ENCODE measurements at regions not wholly inside any gene's neighbourhood (a gene's known extent, or its start where the extent isn't known, plus 50 kb on each side); places are given as distances from the start of the nearest gene placed in this dataset.

- H3K4me1 ChIP-seq (ENCODE audit: control insufficient read depth in 4 of 4, insufficient read depth in 4 of 4, low read length in 3 of 4) = no peaks in the 10 kb centered on the region
- H3K9ac ChIP-seq (ENCODE audit: low read depth in 1 of 2, low read length in 2 of 2) = no peak overlapping the region
- DNase-seq (ENCODE audit: low spot score) = no peak
- no peaks in the 10 kb centered on the region for H3K27me3 ChIP-seq (ENCODE audit: control insufficient read depth in 4 of 4, insufficient read depth in 4 of 4, low read length in 3 of 4)
- peaks cover 0 to 3% (median 0%) of the 10 kb centered on the region in 4 donors for H3K9me3 ChIP-seq (ENCODE audit: control insufficient read depth in 4 of 4, low read length in 3 of 4)
- 37% methylated on average over 3 of the region's 3 CpGs for WGBS
- TF ChIP-seq EGR1 (IDR thresholded peaks at IDR 0.05; ENCODE audit: low read depth in 2 of 2) (no peak), HNF4A (conservative IDR thresholded peaks at IDR 0.05) (peak in 1 of 2 donors; percentile 19), SP1 (IDR thresholded peaks at IDR 0.05) (peak; percentile 6), FOXA2 (IDR thresholded peaks at IDR 0.05) (no peak), HNF4G (IDR thresholded peaks at IDR 0.05) (no peak), REST (IDR thresholded peaks at IDR 0.05) (no peak), GABPA (IDR thresholded peaks at IDR 0.05 in 1 of 2, conservative IDR thresholded peaks at IDR 0.05 in 1 of 2) (no peak), TAF1 (conservative IDR thresholded peaks at IDR 0.05) (no peak), MAX (IDR thresholded peaks at IDR 0.05) (no peak), ZBTB33 (IDR thresholded peaks at IDR 0.05) (no peak), CTCF (IDR thresholded peaks at IDR 0.05; ENCODE audit: low read depth, low read length, missing input control) (no peak), JUND (IDR thresholded peaks at IDR 0.05) (no peak), RXRA (IDR thresholded peaks at IDR 0.05) (peak in 1 of 2 donors; percentile 46), YY1 (IDR thresholded peaks at IDR 0.05) (no peak), RAD21 (IDR thresholded peaks at IDR 0.05) (peak in 1 of 2 donors; percentile 9), NR2F2 (IDR thresholded peaks at IDR 0.05) (no peak)
- no peaks in the 10 kb centered on the region for H3K36me3 ChIP-seq (ENCODE audit: control insufficient read depth in 4 of 4, insufficient read depth in 3 of 4, low read depth in 1 of 4, low read length in 3 of 4)
- H3K27ac ChIP-seq (ENCODE audit: low read depth in 1 of 2, low read length in 2 of 2) = no peak overlapping the region
- no peak overlapping the region for H3K4me3 ChIP-seq (ENCODE audit: low read depth in 1 of 3, low read length in 3 of 3)
These were observed 234.7 kb upstream of the TBX3 start for GRCh38 chr12:114918535-114919233.

GRCh38 chr12:114917953-114918352, 234.0 kb upstream of the TBX3 start:
- H3K4me3 ChIP-seq (ENCODE audit: low read depth in 1 of 3, low read length in 3 of 3) = no peak overlapping the region
- no peak overlapping the region for H3K27ac ChIP-seq (ENCODE audit: low read depth in 1 of 2, low read length in 2 of 2)
- H3K4me1 ChIP-seq (ENCODE audit: control insufficient read depth in 4 of 4, insufficient read depth in 4 of 4, low read length in 3 of 4) = no peaks in the 10 kb centered on the region
- no peaks in the 10 kb centered on the region for H3K36me3 ChIP-seq (ENCODE audit: control insufficient read depth in 4 of 4, insufficient read depth in 3 of 4, low read depth in 1 of 4, low read length in 3 of 4)
- no peak overlapping the region for H3K9ac ChIP-seq (ENCODE audit: low read depth in 1 of 2, low read length in 2 of 2)
- peaks cover 0 to 3% (median 0%) of the 10 kb centered on the region in 4 donors for H3K9me3 ChIP-seq (ENCODE audit: control insufficient read depth in 4 of 4, low read length in 3 of 4)
- H3K27me3 ChIP-seq (ENCODE audit: control insufficient read depth in 4 of 4, insufficient read depth in 4 of 4, low read length in 3 of 4) = no peaks in the 10 kb centered on the region
- no peak for DNase-seq (ENCODE audit: low spot score)
- TF ChIP-seq FOXA2 (IDR thresholded peaks at IDR 0.05) (no peak), CTCF (IDR thresholded peaks at IDR 0.05; ENCODE audit: low read depth, low read length, missing input control) (no peak), GABPA (IDR thresholded peaks at IDR 0.05 in 1 of 2, conservative IDR thresholded peaks at IDR 0.05 in 1 of 2) (no peak), ZBTB33 (IDR thresholded peaks at IDR 0.05) (no peak), HNF4G (IDR thresholded peaks at IDR 0.05) (no peak), RAD21 (IDR thresholded peaks at IDR 0.05) (no peak), NR2F2 (IDR thresholded peaks at IDR 0.05) (no peak)

All from liver (tissue), 8 donors.